ENCODE measurements at regions not wholly inside any gene's neighbourhood (a gene's known extent, or its start where the extent isn't known, plus 50 kb on each side); places are given as distances from the start of the nearest gene placed in this dataset.

DNA sequence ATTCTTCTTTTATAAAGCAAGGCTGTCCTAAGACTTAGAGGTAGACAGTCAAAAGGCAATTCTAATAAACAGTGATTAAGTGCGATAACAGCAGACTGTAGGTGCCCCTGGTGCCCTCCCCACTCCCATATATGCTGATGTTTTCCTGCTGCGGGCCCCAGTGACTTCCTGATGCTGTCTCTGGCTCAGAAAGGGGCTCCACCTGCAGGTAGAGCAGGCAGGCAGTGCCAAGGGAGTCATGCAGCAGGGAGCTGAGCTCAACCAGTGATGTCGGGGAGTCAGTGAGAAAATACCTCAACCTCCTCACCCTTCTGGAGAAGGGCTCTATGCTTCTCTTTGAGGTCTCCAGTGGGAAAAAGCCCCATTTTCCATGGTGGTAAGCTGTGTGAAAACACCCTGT, 126.7 kb upstream of the SSTR4 start:
- ATAC-seq (no peak), DNase-seq (no peak)
- intact Hi-C loops (cut with DNase I), result no loop called here
- TF ChIP-seq, protein P1, sequence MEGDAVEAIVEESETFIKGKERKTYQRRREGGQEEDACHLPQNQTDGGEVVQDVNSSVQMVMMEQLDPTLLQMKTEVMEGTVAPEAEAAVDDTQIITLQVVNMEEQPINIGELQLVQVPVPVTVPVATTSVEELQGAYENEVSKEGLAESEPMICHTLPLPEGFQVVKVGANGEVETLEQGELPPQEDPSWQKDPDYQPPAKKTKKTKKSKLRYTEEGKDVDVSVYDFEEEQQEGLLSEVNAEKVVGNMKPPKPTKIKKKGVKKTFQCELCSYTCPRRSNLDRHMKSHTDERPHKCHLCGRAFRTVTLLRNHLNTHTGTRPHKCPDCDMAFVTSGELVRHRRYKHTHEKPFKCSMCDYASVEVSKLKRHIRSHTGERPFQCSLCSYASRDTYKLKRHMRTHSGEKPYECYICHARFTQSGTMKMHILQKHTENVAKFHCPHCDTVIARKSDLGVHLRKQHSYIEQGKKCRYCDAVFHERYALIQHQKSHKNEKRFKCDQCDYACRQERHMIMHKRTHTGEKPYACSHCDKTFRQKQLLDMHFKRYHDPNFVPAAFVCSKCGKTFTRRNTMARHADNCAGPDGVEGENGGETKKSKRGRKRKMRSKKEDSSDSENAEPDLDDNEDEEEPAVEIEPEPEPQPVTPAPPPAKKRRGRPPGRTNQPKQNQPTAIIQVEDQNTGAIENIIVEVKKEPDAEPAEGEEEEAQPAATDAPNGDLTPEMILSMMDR (IDR thresholded peaks at IDR 0.05), result no peak
- Histone ChIP-seq H3K36me3 (no peaks in the 10 kb centered on the region), H3K4me1 (no peaks in the 10 kb centered on the region), H3K9me3 (no peaks in the 10 kb centered on the region), H3K27me3 (ENCODE audit: low read depth) (peaks cover 4% of the 10 kb centered on the region), H3K4me3 (no peak overlapping the region), H3K27ac (no peak overlapping the region)

DNA sequence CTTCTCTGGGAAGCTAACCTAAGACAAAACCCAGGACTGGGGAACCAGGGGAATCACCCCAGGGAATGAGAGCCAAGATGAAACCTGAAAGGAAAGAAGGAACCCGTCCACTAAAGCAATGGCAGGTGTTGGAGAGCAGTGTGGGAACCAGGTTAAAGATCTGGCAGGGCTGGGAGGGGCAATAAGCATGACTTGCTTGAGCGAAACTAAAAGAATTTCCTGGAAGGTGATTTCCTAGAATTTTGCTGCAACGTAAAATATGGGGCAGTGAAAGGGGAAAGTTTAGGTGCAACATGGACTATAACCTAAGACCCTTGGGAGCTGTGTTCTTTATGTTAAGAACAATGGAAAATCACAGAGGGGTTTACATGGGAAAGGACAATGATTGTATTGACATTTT, 126.2 kb upstream of the SSTR4 start:
- DNase-seq (no peak), ATAC-seq (no peak)
- Histone ChIP-seq H3K9me3 (no peaks in the 10 kb centered on the region), H3K27ac (no peak overlapping the region), H3K4me3 (no peak overlapping the region), H3K27me3 (ENCODE audit: low read depth) (peaks cover 4% of the 10 kb centered on the region), H3K36me3 (no peaks in the 10 kb centered on the region), H3K4me1 (no peaks in the 10 kb centered on the region)
- TF ChIP-seq, protein P1 (IDR thresholded peaks at IDR 0.05), result no peak
- intact Hi-C loops (cut with DNase I), result no loop called here

DNA sequence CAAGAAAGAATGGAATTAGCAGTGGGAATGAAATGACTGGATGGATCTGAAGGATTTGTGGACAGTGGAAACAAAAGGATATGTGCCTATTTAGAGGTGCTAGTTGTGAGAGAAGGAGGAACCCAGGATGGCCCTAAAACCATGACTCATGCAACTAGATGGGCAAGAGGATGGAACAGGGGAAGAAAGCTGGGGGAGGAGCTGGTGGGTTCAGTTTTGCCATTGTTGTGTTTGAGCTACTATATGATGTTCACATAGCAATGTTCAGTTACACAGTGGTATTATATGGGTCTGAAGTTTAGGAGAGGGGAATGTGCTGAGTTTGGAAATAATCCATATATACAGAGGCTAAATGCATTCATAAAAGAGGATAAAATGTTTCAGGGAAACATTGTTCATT, 125.7 kb upstream of the SSTR4 start:
- intact Hi-C loops (cut with DNase I), result no loop called here
- no peak overlapping the region for H3K4me3 ChIP-seq
- TF ChIP-seq, protein P1 (IDR thresholded peaks at IDR 0.05), result no peak
- H3K36me3 ChIP-seq, result no peaks in the 10 kb centered on the region
- H3K4me1 ChIP-seq, result no peaks in the 10 kb centered on the region
- DNase-seq (no peak), ATAC-seq (no peak)
- no peak overlapping the region for H3K27ac ChIP-seq
- peaks cover 4% of the 10 kb centered on the region for H3K27me3 ChIP-seq (ENCODE audit: low read depth)
- no peaks in the 10 kb centered on the region for H3K9me3 ChIP-seq

DNA sequence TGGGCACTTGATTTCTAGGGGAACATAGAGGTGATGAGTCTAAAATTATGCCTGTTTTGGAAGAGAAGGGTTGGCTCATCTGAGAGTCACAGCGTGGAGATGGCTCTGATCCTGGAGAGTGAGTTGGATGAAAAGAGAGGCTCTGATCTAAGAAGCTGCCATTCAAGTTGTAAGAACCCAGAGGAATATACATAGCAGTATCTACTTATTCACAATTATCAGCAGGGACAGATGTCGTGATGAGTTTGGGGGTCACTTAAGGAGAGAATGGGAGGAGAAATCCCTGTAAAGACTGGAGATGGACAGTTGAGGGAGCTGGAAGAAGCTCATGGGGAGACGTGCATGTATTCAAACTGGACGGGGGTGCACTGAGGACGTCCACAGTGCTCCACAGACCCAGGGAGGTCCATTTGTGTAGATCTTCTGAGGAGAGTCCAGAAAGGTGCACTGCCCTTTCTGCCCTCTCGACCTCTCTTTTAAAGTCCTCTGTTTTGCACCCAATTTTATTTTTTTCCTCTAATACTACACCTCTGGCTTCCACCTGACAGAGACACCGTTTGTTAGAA, 124.7 kb upstream of the SSTR4 start:
- no peaks in the 10 kb centered on the region for H3K4me1 ChIP-seq
- DNase-seq, result no peak
- no peak overlapping the region for H3K27ac ChIP-seq
- no peak for ATAC-seq
- H3K9me3 ChIP-seq, result no peaks in the 10 kb centered on the region
- TF ChIP-seq, protein P1 (IDR thresholded peaks at IDR 0.05), result no peak
- no peak overlapping the region for H3K4me3 ChIP-seq
- intact Hi-C loops (cut with DNase I), result no loop called here
- peaks cover 4% of the 10 kb centered on the region for H3K27me3 ChIP-seq (ENCODE audit: low read depth)
- no peaks in the 10 kb centered on the region for H3K36me3 ChIP-seq

DNA sequence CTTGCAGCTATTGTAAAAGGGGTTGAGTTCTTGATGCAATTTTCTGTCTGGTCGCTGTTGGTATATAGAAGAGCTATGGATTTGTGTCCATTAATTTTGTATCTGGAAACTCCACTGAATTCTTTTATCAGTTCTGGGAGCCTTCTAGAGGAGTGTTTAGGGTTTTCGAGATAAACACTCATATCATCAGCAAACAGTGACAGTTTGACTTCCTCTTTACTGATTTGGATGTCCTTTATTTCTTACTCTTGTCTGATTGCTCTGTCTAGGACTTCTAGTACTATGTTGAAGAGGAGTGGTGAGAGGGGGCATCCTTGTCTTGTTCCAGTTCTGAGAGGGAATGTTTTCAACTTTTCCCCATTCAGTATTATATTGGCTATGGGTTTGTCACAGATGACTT, 120.8 kb upstream of the SSTR4 start:
- Histone ChIP-seq H3K36me3 (no peaks in the 10 kb centered on the region), H3K4me1 (no peaks in the 10 kb centered on the region), H3K9me3 (no peaks in the 10 kb centered on the region), H3K27ac (no peak overlapping the region), H3K4me3 (no peak overlapping the region), H3K27me3 (ENCODE audit: low read depth) (no peaks in the 10 kb centered on the region)
- ATAC-seq (no peak), DNase-seq (no peak)
- intact Hi-C loops (cut with DNase I), result no loop called here
- TF ChIP-seq, protein P1 (IDR thresholded peaks at IDR 0.05), result no peak

DNA sequence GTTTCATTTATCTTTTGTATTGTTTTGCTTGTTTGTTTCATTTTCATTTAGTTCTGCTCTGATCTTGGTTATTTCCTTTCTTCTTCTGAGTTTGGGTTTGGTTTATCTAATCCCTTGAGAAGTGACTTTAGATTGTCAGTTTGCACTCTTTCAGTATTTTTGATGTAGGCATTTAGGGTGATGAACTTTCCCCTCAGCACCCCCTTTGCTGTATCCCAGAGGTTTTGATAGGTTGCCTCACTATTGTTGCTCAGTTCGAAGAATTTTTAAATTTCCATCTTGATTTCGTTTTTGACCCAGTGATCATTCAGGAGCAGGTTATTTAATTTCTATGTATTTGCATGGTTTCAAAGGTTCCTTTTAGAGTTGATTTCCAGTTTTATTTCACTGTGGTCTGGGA, 119.6 kb upstream of the SSTR4 start:
- Histone ChIP-seq H3K27me3 (ENCODE audit: low read depth) (no peaks in the 10 kb centered on the region), H3K9me3 (no peaks in the 10 kb centered on the region), H3K27ac (no peak overlapping the region), H3K4me3 (no peak overlapping the region), H3K4me1 (no peaks in the 10 kb centered on the region), H3K36me3 (no peaks in the 10 kb centered on the region)
- DNase-seq, result no peak
- TF ChIP-seq, protein P1 (IDR thresholded peaks at IDR 0.05), result no peak
- ATAC-seq, result no peak
- intact Hi-C loops (cut with DNase I), result no loop called here

Measured in lower lobe of right lung (tissue), 2 donors.